T-helper 1 cell treated with Interleukin-12 subunit alpha and Interleukin-12 subunit beta and Interleukin-4 antibody, amounts not matched to agents 30 μg/mL and 1 μg/mL, for 36 hours (primary cell): ENCODE measurements at regions not wholly inside any gene's neighbourhood (a gene's known extent, or its start where the extent isn't known, plus 50 kb on each side); places are given as distances from the start of the nearest gene placed in this dataset.

ENCODE experiments used
- H3K27ac Mint-ChIP-seq: one replicate; pipeline ENCODE4 v1.8.0; 2021; ENCODE audit warnings: mild to moderate bottlenecking, mixed read lengths
- H3K27me3 Mint-ChIP-seq: one replicate; pipeline ENCODE4 v1.8.0; 2021; ENCODE audit warnings: low read depth, mixed read lengths
- H3K36me3 Mint-ChIP-seq: one replicate; pipeline ENCODE4 v1.8.0; 2021; ENCODE audit warnings: low read depth, mixed read lengths
- H3K4me1 Mint-ChIP-seq: one replicate; pipeline ENCODE4 v1.8.0; 2021; ENCODE audit warnings: low read depth, mixed read lengths
- H3K4me3 Mint-ChIP-seq: one replicate; pipeline ENCODE4 v1.8.0; 2021; ENCODE audit warnings: mild to moderate bottlenecking, moderate library complexity, mixed read lengths
- H3K9me3 Mint-ChIP-seq: one replicate; pipeline ENCODE4 v1.8.0; 2021; ENCODE audit warnings: mixed read lengths

GRCh38 chr1:106843518-106843917, 213.0 kb upstream of the PRMT6 start:
- no peaks in the 10 kb centered on the region for H3K36me3 Mint-ChIP-seq
- no peak overlapping the region for H3K4me3 Mint-ChIP-seq
- H3K9me3 Mint-ChIP-seq: no peaks in the 10 kb centered on the region
- no peaks in the 10 kb centered on the region for H3K4me1 Mint-ChIP-seq
- no peak overlapping the region for H3K27ac Mint-ChIP-seq
- no peaks in the 10 kb centered on the region for H3K27me3 Mint-ChIP-seq

- Mint-ChIP-seq H3K36me3 (no peaks in the 10 kb centered on the region), H3K27ac (no peak overlapping the region), H3K4me1 (no peaks in the 10 kb centered on the region), H3K4me3 (no peak overlapping the region), H3K9me3 (no peaks in the 10 kb centered on the region), H3K27me3 (no peaks in the 10 kb centered on the region)
Observed at GRCh38 chr1:106846656-106847055, 209.8 kb upstream of the PRMT6 start.

- H3K36me3 Mint-ChIP-seq: no peaks in the 10 kb centered on the region
- H3K9me3 Mint-ChIP-seq: peaks cover 8% of the 10 kb centered on the region
- H3K4me1 Mint-ChIP-seq: no peaks in the 10 kb centered on the region
- no peaks in the 10 kb centered on the region for H3K27me3 Mint-ChIP-seq
- H3K27ac Mint-ChIP-seq: no peak overlapping the region
- no peak overlapping the region for H3K4me3 Mint-ChIP-seq
Observed at GRCh38 chr1:106861110-106861509, 195.4 kb upstream of the PRMT6 start.

GRCh38 chr1:106868828-106869227, 187.6 kb upstream of the PRMT6 start:
- no peak overlapping the region for H3K4me3 Mint-ChIP-seq
- peaks cover 4% of the 10 kb centered on the region for H3K9me3 Mint-ChIP-seq
- no peaks in the 10 kb centered on the region for H3K36me3 Mint-ChIP-seq
- no peaks in the 10 kb centered on the region for H3K4me1 Mint-ChIP-seq
- H3K27me3 Mint-ChIP-seq: no peaks in the 10 kb centered on the region
- no peak overlapping the region for H3K27ac Mint-ChIP-seq

GRCh38 chr1:106875622-106876021, 180.9 kb upstream of the PRMT6 start:
- H3K9me3 Mint-ChIP-seq: no peaks in the 10 kb centered on the region
- H3K27me3 Mint-ChIP-seq: no peaks in the 10 kb centered on the region
- H3K36me3 Mint-ChIP-seq: no peaks in the 10 kb centered on the region
- H3K4me1 Mint-ChIP-seq: no peaks in the 10 kb centered on the region
- no peak overlapping the region for H3K27ac Mint-ChIP-seq
- H3K4me3 Mint-ChIP-seq: no peak overlapping the region

- Mint-ChIP-seq H3K36me3 (no peaks in the 10 kb centered on the region), H3K4me3 (no peak overlapping the region), H3K4me1 (no peaks in the 10 kb centered on the region), H3K27me3 (no peaks in the 10 kb centered on the region), H3K9me3 (no peaks in the 10 kb centered on the region), H3K27ac (no peak overlapping the region)
Observed at GRCh38 chr1:106876384-106876783, 180.1 kb upstream of the PRMT6 start.

GRCh38 chr1:106879538-106879937, 176.9 kb upstream of the PRMT6 start:
- Mint-ChIP-seq H3K27me3 (no peaks in the 10 kb centered on the region), H3K36me3 (no peaks in the 10 kb centered on the region), H3K4me3 (no peak overlapping the region), H3K27ac (no peak overlapping the region), H3K9me3 (no peaks in the 10 kb centered on the region), H3K4me1 (no peaks in the 10 kb centered on the region)

- Mint-ChIP-seq H3K4me3 (no peak overlapping the region), H3K27ac (no peak overlapping the region), H3K27me3 (no peaks in the 10 kb centered on the region), H3K9me3 (no peaks in the 10 kb centered on the region), H3K36me3 (no peaks in the 10 kb centered on the region), H3K4me1 (no peaks in the 10 kb centered on the region)
Observed at GRCh38 chr1:106880226-106880625, 176.2 kb upstream of the PRMT6 start.

- Mint-ChIP-seq H3K9me3 (no peaks in the 10 kb centered on the region), H3K4me3 (no peak overlapping the region), H3K36me3 (no peaks in the 10 kb centered on the region), H3K4me1 (no peaks in the 10 kb centered on the region), H3K27ac (no peak overlapping the region), H3K27me3 (no peaks in the 10 kb centered on the region)
Observed at GRCh38 chr1:106883208-106883607, 173.3 kb upstream of the PRMT6 start.

GRCh38 chr1:106889059-106889458, 167.4 kb upstream of the PRMT6 start:
- Mint-ChIP-seq H3K4me3 (no peak overlapping the region), H3K36me3 (no peaks in the 10 kb centered on the region), H3K4me1 (no peaks in the 10 kb centered on the region), H3K27me3 (no peaks in the 10 kb centered on the region), H3K27ac (no peak overlapping the region), H3K9me3 (no peaks in the 10 kb centered on the region)

GRCh38 chr1:106889583-106889982, 166.9 kb upstream of the PRMT6 start:
- H3K4me1 Mint-ChIP-seq: no peaks in the 10 kb centered on the region
- H3K9me3 Mint-ChIP-seq: no peaks in the 10 kb centered on the region
- H3K36me3 Mint-ChIP-seq: no peaks in the 10 kb centered on the region
- H3K27me3 Mint-ChIP-seq: no peaks in the 10 kb centered on the region
- H3K27ac Mint-ChIP-seq: no peak overlapping the region
- H3K4me3 Mint-ChIP-seq: no peak overlapping the region

- no peaks in the 10 kb centered on the region for H3K4me1 Mint-ChIP-seq
- no peaks in the 10 kb centered on the region for H3K36me3 Mint-ChIP-seq
- no peaks in the 10 kb centered on the region for H3K9me3 Mint-ChIP-seq
- H3K27me3 Mint-ChIP-seq: no peaks in the 10 kb centered on the region
- no peak overlapping the region for H3K27ac Mint-ChIP-seq
- H3K4me3 Mint-ChIP-seq: no peak overlapping the region
Observed at GRCh38 chr1:106897976-106898375, 158.5 kb upstream of the PRMT6 start.

GRCh38 chr1:106899644-106900043, 156.8 kb upstream of the PRMT6 start:
- no peak overlapping the region for H3K4me3 Mint-ChIP-seq

GRCh38 chr1:106907795-106908194, 148.7 kb upstream of the PRMT6 start:
- Mint-ChIP-seq H3K36me3 (no peaks in the 10 kb centered on the region), H3K4me1 (no peaks in the 10 kb centered on the region)

More at GRCh38 chr1:106899644-106900043, 156.8 kb upstream of the PRMT6 start:
- H3K9me3 Mint-ChIP-seq: no peaks in the 10 kb centered on the region
- no peaks in the 10 kb centered on the region for H3K4me1 Mint-ChIP-seq
- no peak overlapping the region for H3K27ac Mint-ChIP-seq
- H3K36me3 Mint-ChIP-seq: no peaks in the 10 kb centered on the region
- H3K27me3 Mint-ChIP-seq: no peaks in the 10 kb centered on the region

GRCh38 chr1:106908689-106909088, 147.8 kb upstream of the PRMT6 start:
- no peaks in the 10 kb centered on the region for H3K36me3 Mint-ChIP-seq
- no peak overlapping the region for H3K4me3 Mint-ChIP-seq
- H3K27ac Mint-ChIP-seq: no peak overlapping the region
- no peaks in the 10 kb centered on the region for H3K4me1 Mint-ChIP-seq
- no peaks in the 10 kb centered on the region for H3K27me3 Mint-ChIP-seq
- H3K9me3 Mint-ChIP-seq: no peaks in the 10 kb centered on the region

More at GRCh38 chr1:106907795-106908194, 148.7 kb upstream of the PRMT6 start:
- Mint-ChIP-seq H3K27ac (no peak overlapping the region), H3K9me3 (no peaks in the 10 kb centered on the region), H3K4me3 (no peak overlapping the region), H3K27me3 (no peaks in the 10 kb centered on the region)

GRCh38 chr1:106910798-106911197, 145.7 kb upstream of the PRMT6 start:
- H3K27me3 Mint-ChIP-seq: no peaks in the 10 kb centered on the region
- H3K4me1 Mint-ChIP-seq: no peaks in the 10 kb centered on the region
- no peak overlapping the region for H3K4me3 Mint-ChIP-seq
- H3K9me3 Mint-ChIP-seq: no peaks in the 10 kb centered on the region
- H3K36me3 Mint-ChIP-seq: no peaks in the 10 kb centered on the region
- no peak overlapping the region for H3K27ac Mint-ChIP-seq
